Calu3 (cell line): ENCODE measurements at regions not wholly inside any gene's neighbourhood (a gene's known extent, or its start where the extent isn't known, plus 50 kb on each side); places are given as distances from the start of the nearest gene placed in this dataset.
"Not testable (repeated sequence)": the region's sequence is repeated elsewhere in the genome, so short reads cannot be mapped to it uniquely, and the experiment has no call there.

Source experiments
- BruUV-seq: library from RNA; stranded (reverse); fragments of 400-500 nt; replicated peaks from 2 replicates; lab custom pipeline; 2021; lab: Mats Ljungman, UMichigan
- CTCF ChIA-PET: fragments of 300-600 bp; sonication (Branson Sonifier 250); formaldehyde crosslinking; loops from one replicate; lab custom pipeline; 2022; ENCODE audit warnings: antibody characterized with exemption; lab: Charles Lee
- DNase-seq: peaks from one replicate; pipeline ENCODE4 v3.0.0; 2022
- H3K27ac Mint-ChIP-seq: one replicate; pipeline ENCODE4 v1.8.0; 2022; ENCODE audit warnings: mixed read lengths; ENCODE audit not compliant: unreplicated experiment
- H3K27me3 Mint-ChIP-seq: one replicate; pipeline ENCODE4 v1.8.0; 2022; ENCODE audit warnings: mixed read lengths; ENCODE audit not compliant: unreplicated experiment
- H3K36me3 Mint-ChIP-seq: one replicate; pipeline ENCODE4 v1.8.0; 2022; ENCODE audit warnings: mild to moderate bottlenecking, moderate library complexity, mixed read lengths; ENCODE audit not compliant: insufficient read depth, unreplicated experiment
- H3K4me1 Mint-ChIP-seq: one replicate; pipeline ENCODE4 v1.8.0; 2022; ENCODE audit warnings: mild to moderate bottlenecking, low read depth, mixed read lengths; ENCODE audit not compliant: unreplicated experiment
- H3K4me3 Mint-ChIP-seq: one replicate; pipeline ENCODE4 v1.8.0; 2022; ENCODE audit warnings: mild to moderate bottlenecking, low read depth, moderate library complexity, mixed read lengths; ENCODE audit not compliant: unreplicated experiment
- H3K9me3 Mint-ChIP-seq: one replicate; pipeline ENCODE4 v1.8.0; 2022; ENCODE audit warnings: low read depth, mixed read lengths; ENCODE audit not compliant: unreplicated experiment
- CTCF ChIP-seq: fragments of 200-600 bp; IDR thresholded peaks from one replicate; pipeline ENCODE4 v1.8.0; 2022; ENCODE audit warnings: antibody characterized with exemption; ENCODE audit not compliant: unreplicated experiment
- intact Hi-C: fragments of 100-400 bp; cut with micrococcal nuclease; formaldehyde crosslinking; loops from one replicate; pipeline ENCODE4 v1.10.0; 2022; ENCODE audit not compliant: unreplicated experiment

- Mint-ChIP-seq H3K9me3 (peaks cover 8% of the 10 kb centered on the region), H3K27ac (no peak overlapping the region), H3K36me3 (no peaks in the 10 kb centered on the region), H3K4me3 (no peak overlapping the region), H3K27me3 (no peaks in the 10 kb centered on the region), H3K4me1 (peaks cover 5% of the 10 kb centered on the region)
- no peak for DNase-seq
- BruUV-seq: no TSS peak
- CTCF ChIA-PET: no interaction called here
- no peak for TF ChIP-seq CTCF
- intact Hi-C loops: no loop called here
Observed at GRCh38 chr11:92083123-92083522, 141.5 kb upstream of the FAT3 start.

GRCh38 chr11:92082652-92083051 lies 142.0 kb upstream of the FAT3 start:
- H3K27ac Mint-ChIP-seq: no peak overlapping the region
- BruUV-seq: no TSS peak
- H3K4me3 Mint-ChIP-seq: no peak overlapping the region
- no peaks in the 10 kb centered on the region for H3K27me3 Mint-ChIP-seq
- peaks cover 8% of the 10 kb centered on the region for H3K9me3 Mint-ChIP-seq
- DNase-seq: no peak
- H3K36me3 Mint-ChIP-seq: no peaks in the 10 kb centered on the region
- H3K4me1 Mint-ChIP-seq: peaks cover under 1% of the 10 kb centered on the region
- intact Hi-C loops: no loop called here
- TF ChIP-seq CTCF: no peak
- CTCF ChIA-PET: no interaction called here

DNA sequence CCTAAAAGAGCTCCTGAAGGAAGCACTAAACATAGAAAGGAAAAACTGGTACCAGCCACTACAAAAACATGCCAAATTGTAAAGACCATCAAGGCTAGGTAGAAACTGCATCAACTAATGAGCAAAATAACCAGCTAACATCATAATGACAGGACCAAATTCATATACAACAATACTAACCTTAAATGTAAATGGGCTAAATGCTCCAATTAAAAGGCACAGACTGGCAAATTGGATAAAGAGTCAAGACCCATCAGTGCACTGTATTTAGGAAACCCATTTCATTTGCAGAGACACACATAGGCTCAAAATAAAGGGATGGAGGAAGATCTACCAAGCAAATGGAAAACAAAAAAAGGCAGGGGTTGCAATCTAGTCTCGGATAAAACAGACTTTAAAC lies 150.1 kb upstream of the FAT3 start:
- H3K27me3 Mint-ChIP-seq, H3K4me3 Mint-ChIP-seq, H3K9me3 Mint-ChIP-seq, CTCF ChIA-PET, intact Hi-C loops, H3K36me3 Mint-ChIP-seq, BruUV-seq, DNase-seq, H3K4me1 Mint-ChIP-seq, H3K27ac Mint-ChIP-seq: not testable (repeated sequence)

GRCh38 chr11:92071660-92072059 lies 153.0 kb upstream of the FAT3 start:
- no peak for DNase-seq
- Mint-ChIP-seq H3K9me3 (peaks cover 5% of the 10 kb centered on the region), H3K27me3 (no peaks in the 10 kb centered on the region), H3K4me3 (no peak overlapping the region), H3K36me3 (no peaks in the 10 kb centered on the region), H3K4me1 (no peaks in the 10 kb centered on the region), H3K27ac (no peak overlapping the region)
- BruUV-seq: no TSS peak
- CTCF ChIA-PET: no interaction called here
- no peak for TF ChIP-seq CTCF
- intact Hi-C loops: no loop called here

- intact Hi-C loops: no loop called here
- no peak overlapping the region for H3K27ac Mint-ChIP-seq
- TF ChIP-seq CTCF: no peak
- no peaks in the 10 kb centered on the region for H3K4me1 Mint-ChIP-seq
- H3K4me3 Mint-ChIP-seq: no peak overlapping the region
- H3K36me3 Mint-ChIP-seq: no peaks in the 10 kb centered on the region
- H3K9me3 Mint-ChIP-seq: peaks cover 5% of the 10 kb centered on the region
- DNase-seq: no peak
- H3K27me3 Mint-ChIP-seq: no peaks in the 10 kb centered on the region
- CTCF ChIA-PET: no interaction called here
- no TSS peak for BruUV-seq
Observed at GRCh38 chr11:92070026-92070889, 154.4 kb upstream of the FAT3 start.
